ENCODE measurements at regions not wholly inside any gene's neighbourhood (a gene's known extent, or its start where the extent isn't known, plus 50 kb on each side); places are given as distances from the start of the nearest gene placed in this dataset.

DNA sequence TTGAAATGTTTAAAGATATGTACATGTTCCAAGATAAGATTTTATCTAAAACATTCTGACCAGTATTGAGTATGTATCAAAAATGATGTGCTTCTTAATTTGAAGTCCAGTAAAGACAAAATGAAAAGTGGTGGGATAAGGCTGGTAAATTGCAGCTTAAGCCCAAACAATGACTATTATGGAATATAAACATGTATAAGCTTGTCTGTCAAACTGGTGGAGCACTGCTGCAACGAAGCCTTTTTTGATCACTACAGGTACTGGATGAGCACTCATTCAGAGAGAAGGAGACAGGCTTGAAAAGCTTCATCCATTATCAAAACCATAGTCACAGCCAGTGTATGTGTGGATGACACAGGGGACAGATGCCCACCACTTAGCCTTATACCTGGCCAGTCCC, 138.4 kb downstream of the ATP23 start:
- Histone ChIP-seq H3K4me2 (ENCODE audit: low read length) (no peak overlapping the region), H4K20me1 (ENCODE audit: insufficient read depth, low read length) (no peaks in the 10 kb centered on the region), H3K9me3 (ENCODE audit: low read length) (no peaks in the 10 kb centered on the region), H3K9me2 (ENCODE audit: low read depth, low read length) (no peaks in the 10 kb centered on the region), H3K79me2 (ENCODE audit: insufficient read depth, low read length) (no peaks in the 10 kb centered on the region), H3K4me3 (ENCODE audit: low read depth, low read length, poor library complexity, severe bottlenecking) (no peak overlapping the region), H2AFZ (ENCODE audit: low read length) (no peak overlapping the region), H3K4me1 (ENCODE audit: insufficient read depth, low read length, severe bottlenecking) (no peaks in the 10 kb centered on the region), H3K9ac (ENCODE audit: low read length) (no peak overlapping the region), H3K27ac (ENCODE audit: low read depth, low read length, poor library complexity, severe bottlenecking) (no peak overlapping the region), H3K27me3 (ENCODE audit: insufficient read depth, low read length) (no peaks in the 10 kb centered on the region), H3K36me3 (ENCODE audit: insufficient read depth, low read length) (no peaks in the 10 kb centered on the region), H3F3A (ENCODE audit: insufficient read depth, low read length) (no peaks in the 10 kb centered on the region)
- no peak for TF ChIP-seq EZH2 (IDR thresholded peaks at IDR 0.05; ENCODE audit: borderline replicate concordance, low read length)
- TF ChIP-seq, protein P1, sequence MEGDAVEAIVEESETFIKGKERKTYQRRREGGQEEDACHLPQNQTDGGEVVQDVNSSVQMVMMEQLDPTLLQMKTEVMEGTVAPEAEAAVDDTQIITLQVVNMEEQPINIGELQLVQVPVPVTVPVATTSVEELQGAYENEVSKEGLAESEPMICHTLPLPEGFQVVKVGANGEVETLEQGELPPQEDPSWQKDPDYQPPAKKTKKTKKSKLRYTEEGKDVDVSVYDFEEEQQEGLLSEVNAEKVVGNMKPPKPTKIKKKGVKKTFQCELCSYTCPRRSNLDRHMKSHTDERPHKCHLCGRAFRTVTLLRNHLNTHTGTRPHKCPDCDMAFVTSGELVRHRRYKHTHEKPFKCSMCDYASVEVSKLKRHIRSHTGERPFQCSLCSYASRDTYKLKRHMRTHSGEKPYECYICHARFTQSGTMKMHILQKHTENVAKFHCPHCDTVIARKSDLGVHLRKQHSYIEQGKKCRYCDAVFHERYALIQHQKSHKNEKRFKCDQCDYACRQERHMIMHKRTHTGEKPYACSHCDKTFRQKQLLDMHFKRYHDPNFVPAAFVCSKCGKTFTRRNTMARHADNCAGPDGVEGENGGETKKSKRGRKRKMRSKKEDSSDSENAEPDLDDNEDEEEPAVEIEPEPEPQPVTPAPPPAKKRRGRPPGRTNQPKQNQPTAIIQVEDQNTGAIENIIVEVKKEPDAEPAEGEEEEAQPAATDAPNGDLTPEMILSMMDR (IDR thresholded peaks at IDR 0.05; ENCODE audit: low read length): no peak

- Histone ChIP-seq H3F3A (ENCODE audit: insufficient read depth, low read length) (no peaks in the 10 kb centered on the region), H2AFZ (ENCODE audit: low read length) (no peak overlapping the region), H3K4me3 (ENCODE audit: low read depth, low read length, poor library complexity, severe bottlenecking) (no peak overlapping the region), H3K27me3 (ENCODE audit: insufficient read depth, low read length) (no peaks in the 10 kb centered on the region), H3K27ac (ENCODE audit: low read depth, low read length, poor library complexity, severe bottlenecking) (no peak overlapping the region), H3K9me2 (ENCODE audit: low read depth, low read length) (no peaks in the 10 kb centered on the region), H3K9me3 (ENCODE audit: low read length) (no peaks in the 10 kb centered on the region), H3K9ac (ENCODE audit: low read length) (no peak overlapping the region), H4K20me1 (ENCODE audit: insufficient read depth, low read length) (no peaks in the 10 kb centered on the region), H3K79me2 (ENCODE audit: insufficient read depth, low read length) (no peaks in the 10 kb centered on the region), H3K36me3 (ENCODE audit: insufficient read depth, low read length) (no peaks in the 10 kb centered on the region), H3K4me1 (ENCODE audit: insufficient read depth, low read length, severe bottlenecking) (no peaks in the 10 kb centered on the region), H3K4me2 (ENCODE audit: low read length) (no peak overlapping the region)
- TF ChIP-seq, protein P1 (IDR thresholded peaks at IDR 0.05; ENCODE audit: low read length): no peak
- no peak for TF ChIP-seq EZH2 (IDR thresholded peaks at IDR 0.05; ENCODE audit: borderline replicate concordance, low read length)
Observed at GRCh38 chr12:58081488-58081887, 140.1 kb downstream of the ATP23 start.

- Histone ChIP-seq H3K27ac (ENCODE audit: low read depth, low read length, poor library complexity, severe bottlenecking) (no peak overlapping the region), H3K27me3 (ENCODE audit: insufficient read depth, low read length) (no peaks in the 10 kb centered on the region), H2AFZ (ENCODE audit: low read length) (no peak overlapping the region), H3K9me2 (ENCODE audit: low read depth, low read length) (no peaks in the 10 kb centered on the region), H3K9ac (ENCODE audit: low read length) (no peak overlapping the region), H4K20me1 (ENCODE audit: insufficient read depth, low read length) (no peaks in the 10 kb centered on the region), H3K4me2 (ENCODE audit: low read length) (no peak overlapping the region), H3K9me3 (ENCODE audit: low read length) (no peaks in the 10 kb centered on the region), H3K4me3 (ENCODE audit: low read depth, low read length, poor library complexity, severe bottlenecking) (no peak overlapping the region), H3K4me1 (ENCODE audit: insufficient read depth, low read length, severe bottlenecking) (no peaks in the 10 kb centered on the region), H3K36me3 (ENCODE audit: insufficient read depth, low read length) (no peaks in the 10 kb centered on the region), H3K79me2 (ENCODE audit: insufficient read depth, low read length) (no peaks in the 10 kb centered on the region), H3F3A (ENCODE audit: insufficient read depth, low read length) (no peaks in the 10 kb centered on the region)
- no peak for TF ChIP-seq EZH2 (IDR thresholded peaks at IDR 0.05; ENCODE audit: borderline replicate concordance, low read length)
- TF ChIP-seq, protein P1 (IDR thresholded peaks at IDR 0.05; ENCODE audit: low read length): no peak
Observed at GRCh38 chr12:58082996-58083395, 141.6 kb downstream of the ATP23 start.
